Esophagus (tissue), 2 donors: ENCODE measurements at regions not wholly inside any gene's neighbourhood (a gene's known extent, or its start where the extent isn't known, plus 50 kb on each side); places are given as distances from the start of the nearest gene placed in this dataset.
"Not testable (repeated sequence)": the region's sequence is repeated elsewhere in the genome, so short reads cannot be mapped to it uniquely, and the experiment has no call there.

Source experiments
- H3K27ac ChIP-seq, 2 donors: one replicate each; pipeline ENCODE4 v1.5.1; 2013; ENCODE audit warnings: low read depth in 2 of 2, mild to moderate bottlenecking in 2 of 2, inconsistent platforms in 1 of 2, low read length in 1 of 2, moderate library complexity in 1 of 2
- H3K27me3 ChIP-seq, 2 donors: one replicate each; pipeline ENCODE4 v1.6.1; 2013; ENCODE audit warnings: low read length in 2 of 2, control low read depth in 1 of 2, mild to moderate bottlenecking in 1 of 2; ENCODE audit not compliant: insufficient read depth in 2 of 2, control insufficient read depth in 1 of 2
- H3K36me3 ChIP-seq, 2 donors: one replicate each; pipeline ENCODE4 v1.6.1; 2013; ENCODE audit warnings: low read length in 1 of 2; ENCODE audit not compliant: control insufficient read depth in 2 of 2, insufficient read depth in 2 of 2
- H3K4me1 ChIP-seq, 2 donors: one replicate each; pipeline ENCODE4 v1.6.1; 2013; ENCODE audit warnings: low read length in 1 of 2; ENCODE audit not compliant: control insufficient read depth in 2 of 2, insufficient read depth in 2 of 2
- H3K4me3 ChIP-seq, 2 donors: one replicate each; pipeline ENCODE4 v1.5.1; 2013; ENCODE audit warnings: low read length in 2 of 2, mild to moderate bottlenecking in 2 of 2, low read depth in 1 of 2, moderate library complexity in 1 of 2
- H3K9me3 ChIP-seq, 2 donors: one replicate each; pipeline ENCODE4 v1.6.1; 2013; ENCODE audit warnings: mild to moderate bottlenecking in 2 of 2, low read depth in 1 of 2, low read length in 1 of 2, moderate library complexity in 1 of 2; ENCODE audit not compliant: control insufficient read depth in 2 of 2, insufficient read depth in 1 of 2
- WGBS, 2 donors: extraction: QIAGEN DNeasy Blood & Tissue Kit; methylation state at CpG; one replicate each; pipeline ENCODE4 v1.1.7; 2013; 5-methylcytosine and 5-hydroxymethylcytosine counted together
- donor health status: healthy with polysubstance abuse.
- donor health status: Bipolar disorder and iron deficiency.

DNA sequence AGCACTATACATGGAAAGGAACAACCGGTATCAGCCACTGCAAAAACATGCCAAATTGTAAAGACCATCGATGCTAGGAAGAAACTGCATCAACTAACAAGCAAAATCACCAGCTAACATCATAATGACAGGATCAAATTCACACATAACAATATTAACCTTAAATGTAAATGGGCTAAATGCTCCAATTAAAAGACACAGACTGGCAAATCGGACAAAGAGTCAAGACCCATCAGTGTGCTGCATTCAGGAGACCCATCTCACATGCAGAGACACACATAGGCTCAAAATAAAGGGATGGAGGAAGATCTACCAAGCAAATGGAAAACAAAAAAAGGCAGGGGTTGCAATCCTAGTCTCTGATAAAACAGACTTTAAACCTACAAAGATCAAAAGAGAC lies 413.8 kb downstream of the ZEB2 start:
- not testable (repeated sequence) for H3K36me3 ChIP-seq, H3K4me3 ChIP-seq, H3K9me3 ChIP-seq, H3K27me3 ChIP-seq, H3K27ac ChIP-seq, H3K4me1 ChIP-seq
- 95% methylated on average over 3 of the region's 3 CpGs for WGBS, 2 donors

DNA sequence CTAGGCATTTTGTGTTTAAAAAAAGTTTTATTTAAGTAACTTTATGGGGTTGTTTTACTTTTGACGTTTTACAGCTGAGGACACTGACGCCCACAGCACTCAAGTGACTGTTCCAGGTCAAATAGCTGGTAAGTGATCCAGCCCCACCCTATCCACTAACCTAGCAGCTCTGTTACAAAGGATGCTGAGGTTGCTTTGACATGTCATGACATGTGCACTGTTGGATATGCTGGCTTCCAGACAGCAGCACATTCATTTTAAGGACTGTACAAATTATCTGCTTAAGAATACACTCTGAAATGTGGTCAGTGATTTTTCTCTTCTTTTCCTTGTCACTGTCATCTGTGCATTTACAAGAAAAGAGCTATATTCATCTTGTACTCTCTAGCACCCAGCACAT lies 417.5 kb downstream of the ZEB2 start:
- H3K4me1 ChIP-seq, result no peaks in the 10 kb centered on the region
- WGBS, 2 donors, result 58 to 69% methylated on average over 2 of the region's 2 CpGs
- no peak overlapping the region for H3K27ac ChIP-seq
- peaks cover 4% of the 10 kb centered on the region in 2 donors for H3K9me3 ChIP-seq
- H3K4me3 ChIP-seq, result no peak overlapping the region
- no peaks in the 10 kb centered on the region for H3K27me3 ChIP-seq
- H3K36me3 ChIP-seq, result no peaks in the 10 kb centered on the region

DNA sequence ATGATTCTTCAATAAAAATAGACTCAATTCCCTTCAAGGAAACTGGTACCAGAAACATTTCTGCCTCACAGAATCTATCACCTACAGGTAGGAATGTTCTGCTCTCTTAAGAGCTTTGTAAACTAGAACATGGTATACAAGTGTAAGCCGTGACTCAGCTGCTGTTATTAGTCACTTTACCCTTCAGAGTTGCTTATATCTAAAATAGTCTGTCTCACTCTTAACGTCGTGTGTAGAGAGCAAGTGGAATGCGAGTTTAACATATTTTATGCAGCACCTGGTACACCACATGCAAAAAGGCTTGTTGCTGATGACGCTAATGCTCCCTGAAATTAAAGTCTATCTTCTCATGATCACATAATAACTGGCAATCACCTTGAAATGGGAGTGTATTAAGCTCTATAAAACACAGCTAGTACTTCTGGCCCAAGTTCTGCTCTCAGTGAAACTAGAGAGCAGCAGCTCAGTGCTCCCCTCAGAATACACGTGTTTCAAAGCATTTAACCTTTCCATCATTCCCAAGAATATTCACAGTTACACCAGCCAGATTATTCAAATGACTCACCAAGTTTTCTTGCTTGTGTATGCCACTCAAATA lies 420.0 kb downstream of the ZEB2 start:
- Histone ChIP-seq H3K27ac (no peak overlapping the region), H3K27me3 (no peaks in the 10 kb centered on the region), H3K9me3 (peaks cover 4% of the 10 kb centered on the region in 2 donors), H3K36me3 (no peaks in the 10 kb centered on the region), H3K4me3 (no peak overlapping the region), H3K4me1 (no peaks in the 10 kb centered on the region)
- WGBS, 2 donors, result 58 to 66% methylated on average over 6 of the region's 6 CpGs

DNA sequence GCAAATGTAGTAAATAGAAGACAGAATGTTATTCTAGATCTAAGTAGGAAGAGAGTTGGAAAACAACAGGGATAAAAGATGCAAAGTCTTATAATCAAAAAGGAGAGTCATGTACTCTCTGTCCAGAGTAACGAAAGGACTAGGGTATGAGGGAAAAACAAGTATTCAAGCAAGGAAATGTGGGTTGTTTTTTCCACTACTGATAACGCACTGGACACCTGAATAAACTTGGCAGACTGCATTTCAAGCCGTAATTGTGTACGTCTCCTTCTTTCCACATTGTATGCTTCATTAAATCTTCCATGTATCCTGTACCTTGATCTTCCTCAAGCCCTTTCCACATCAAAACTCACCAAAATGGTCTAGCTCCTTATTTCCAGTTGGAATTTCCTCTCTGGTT lies 420.6 kb downstream of the ZEB2 start:
- H3K4me3 ChIP-seq, result no peak overlapping the region
- no peaks in the 10 kb centered on the region for H3K27me3 ChIP-seq
- peaks cover under 1 to 3% of the 10 kb centered on the region in 2 donors for H3K9me3 ChIP-seq
- H3K36me3 ChIP-seq, result no peaks in the 10 kb centered on the region
- no peaks in the 10 kb centered on the region for H3K4me1 ChIP-seq
- 69 to 80% methylated on average over 4 of the region's 4 CpGs for WGBS, 2 donors
- H3K27ac ChIP-seq, result no peak overlapping the region

DNA sequence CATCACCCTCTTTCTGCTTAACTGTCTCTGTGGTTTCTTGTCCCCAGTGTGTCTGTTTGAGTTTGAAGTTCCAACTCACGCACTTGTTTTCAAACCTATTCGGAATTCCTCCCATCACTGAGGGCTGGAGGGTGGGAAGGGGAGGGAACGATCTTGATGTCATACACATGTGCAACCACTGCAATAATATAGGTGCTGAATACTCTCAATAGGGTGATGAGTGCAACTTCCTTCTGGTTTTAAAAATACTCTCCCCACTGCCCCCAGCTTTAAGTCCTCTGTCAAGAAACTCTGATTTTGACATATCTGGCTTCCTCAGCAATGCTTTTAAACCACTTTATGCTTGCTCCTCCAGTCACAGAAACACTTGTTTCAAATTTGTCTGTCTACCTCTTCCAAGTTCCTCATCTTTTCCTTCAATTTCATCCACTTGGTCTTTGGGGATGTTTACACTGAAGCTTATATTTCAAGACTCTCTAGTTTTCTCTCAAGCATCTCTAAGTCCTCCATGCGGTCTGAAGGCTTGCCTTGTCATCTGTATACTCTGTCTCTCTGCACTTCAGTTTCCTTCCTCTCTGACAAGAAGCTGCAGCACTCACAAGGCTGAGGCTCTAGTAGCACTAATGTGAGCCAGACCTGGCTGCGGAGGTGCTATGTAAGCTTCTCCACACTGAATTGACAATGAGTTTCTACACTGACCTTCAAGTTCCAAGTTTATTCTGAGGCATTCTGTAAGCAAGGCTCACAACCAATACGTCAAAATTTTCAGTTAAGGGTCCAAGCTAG lies 422.3 kb downstream of the ZEB2 start:
- H3K4me3 ChIP-seq, result no peak overlapping the region
- WGBS, 2 donors, result 76 to 79% methylated on average over 6 of the region's 6 CpGs
- H3K9me3 ChIP-seq, result no peaks in the 10 kb centered on the region
- H3K27ac ChIP-seq, result no peak overlapping the region
- no peaks in the 10 kb centered on the region for H3K27me3 ChIP-seq
- no peaks in the 10 kb centered on the region for H3K4me1 ChIP-seq
- no peaks in the 10 kb centered on the region for H3K36me3 ChIP-seq

DNA sequence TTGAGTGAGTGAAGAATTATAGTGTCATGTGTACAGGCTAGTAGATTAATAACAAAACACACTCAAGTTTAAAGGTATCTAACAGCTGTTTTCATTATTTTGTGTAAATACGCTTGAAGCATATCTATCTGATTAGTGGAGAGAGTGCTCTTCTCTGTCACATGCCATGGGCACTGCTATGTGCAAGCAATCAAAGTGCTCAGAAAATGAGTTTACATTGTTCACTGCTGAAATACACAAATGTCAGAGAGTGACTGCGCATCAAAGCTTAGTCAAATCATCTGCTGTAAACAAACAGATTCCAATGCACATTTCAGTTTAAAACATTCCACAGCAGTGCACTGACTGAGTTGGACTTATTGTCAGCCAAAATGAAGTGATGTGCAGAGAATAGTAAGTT lies 423.4 kb downstream of the ZEB2 start:
- Histone ChIP-seq H3K9me3 (no peaks in the 10 kb centered on the region), H3K36me3 (no peaks in the 10 kb centered on the region), H3K4me1 (no peaks in the 10 kb centered on the region), H3K4me3 (no peak overlapping the region), H3K27me3 (no peaks in the 10 kb centered on the region), H3K27ac (no peak overlapping the region)
- 79 to 87% methylated on average over 2 of the region's 2 CpGs for WGBS, 2 donors

DNA sequence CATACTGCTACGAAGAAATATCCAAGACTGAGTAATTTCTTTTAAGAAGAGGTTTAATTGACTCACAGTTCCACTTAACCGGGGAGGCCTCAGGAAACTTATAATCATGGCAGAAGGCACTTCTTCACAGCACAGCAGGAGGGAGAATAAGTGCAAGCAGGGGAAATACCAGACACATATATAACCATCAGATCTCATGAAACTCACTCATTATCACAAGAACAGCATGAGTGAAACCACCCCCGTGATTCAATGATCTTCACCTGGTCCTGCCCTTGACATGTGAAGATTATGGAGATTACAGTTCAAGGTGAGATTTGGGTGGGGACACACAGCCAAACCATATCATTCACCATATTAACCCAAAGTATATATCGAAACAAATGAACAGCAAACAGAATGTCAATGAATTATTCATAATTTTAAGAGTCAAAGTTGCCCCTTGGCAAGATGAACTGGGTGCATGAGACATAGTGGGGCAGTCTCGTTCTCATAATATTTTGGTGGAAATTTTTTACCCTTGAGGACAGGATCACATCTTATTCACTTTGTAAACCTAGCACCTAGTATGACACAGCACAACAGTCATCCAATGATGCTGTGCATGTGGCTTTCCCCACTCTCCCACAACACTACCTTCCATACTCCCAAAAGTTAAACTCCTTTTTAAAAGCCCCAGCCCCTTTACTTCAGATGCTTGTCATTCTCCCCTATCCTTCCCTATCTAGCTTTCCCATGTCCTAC lies 425.3 kb downstream of the ZEB2 start:
- H3K36me3 ChIP-seq, result no peaks in the 10 kb centered on the region
- H3K4me1 ChIP-seq, result no peaks in the 10 kb centered on the region
- no peaks in the 10 kb centered on the region for H3K27me3 ChIP-seq
- WGBS, 2 donors, result 92 to 93% methylated on average over 5 of the region's 5 CpGs
- no peak overlapping the region for H3K4me3 ChIP-seq
- H3K27ac ChIP-seq, result no peak overlapping the region
- H3K9me3 ChIP-seq, result no peaks in the 10 kb centered on the region

DNA sequence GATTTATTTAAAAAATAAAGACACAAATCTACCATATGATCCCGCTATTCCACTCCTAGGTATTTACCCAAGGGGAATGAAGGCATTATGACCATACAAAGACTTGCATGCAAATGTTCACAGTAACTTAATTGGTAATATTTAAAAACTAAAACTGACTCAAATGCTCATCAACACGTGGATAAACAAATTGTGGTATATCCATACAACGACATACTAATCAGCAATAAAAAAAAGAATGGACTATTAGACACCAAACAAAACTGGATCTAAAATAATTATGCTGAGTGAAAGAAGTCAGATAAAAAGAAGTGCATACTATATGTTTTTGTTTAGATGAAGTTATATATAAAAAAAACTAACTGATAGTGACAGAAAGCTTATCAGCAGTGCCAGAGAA lies 428.3 kb downstream of the ZEB2 start:
- H3K36me3 ChIP-seq, result no peaks in the 10 kb centered on the region
- H3K27me3 ChIP-seq, result no peaks in the 10 kb centered on the region
- no peak overlapping the region for H3K4me3 ChIP-seq
- no peak overlapping the region for H3K27ac ChIP-seq
- H3K4me1 ChIP-seq, result no peaks in the 10 kb centered on the region
- 95 to 97% methylated on average over 3 of the region's 3 CpGs for WGBS, 2 donors
- H3K9me3 ChIP-seq, result no peaks in the 10 kb centered on the region

DNA sequence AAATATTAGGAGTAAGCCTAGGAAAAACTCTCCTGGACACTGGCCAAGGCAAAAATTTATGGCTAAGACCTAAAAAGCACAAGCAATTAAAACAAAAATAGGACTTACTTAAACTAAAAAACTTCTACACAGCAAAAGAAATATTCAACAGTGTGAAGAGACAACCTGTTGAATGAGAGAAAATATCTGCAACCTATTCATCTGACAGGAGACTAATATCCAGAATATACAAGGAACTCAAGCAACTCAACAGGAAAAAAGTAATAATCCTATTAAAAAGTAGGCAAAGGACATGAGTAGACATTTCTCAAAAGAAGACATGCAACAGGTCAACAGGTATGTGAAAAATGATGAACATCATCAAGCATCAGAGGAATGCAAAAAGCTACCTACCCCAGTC lies 431.1 kb downstream of the ZEB2 start:
- Histone ChIP-seq H3K36me3 (no peaks in the 10 kb centered on the region), H3K4me1 (no peaks in the 10 kb centered on the region), H3K4me3 (no peak overlapping the region), H3K27ac (no peak overlapping the region), H3K27me3 (no peaks in the 10 kb centered on the region), H3K9me3 (no peaks in the 10 kb centered on the region)
